GM23338 (cell line): ENCODE measurements at regions not wholly inside any gene's neighbourhood (a gene's known extent, or its start where the extent isn't known, plus 50 kb on each side); places are given as distances from the start of the nearest gene placed in this dataset.

Source experiments
- ATAC-seq: fragments of 200-7000 bp; cut with Tn5 transposase; 3 replicates; pipeline ENCODE4 v1.9.1; 2020
- DNase-seq: peaks from one replicate; pipeline ENCODE4 v3.0.0-alpha.2; 2015; ENCODE audit warnings: low spot score
- H2AFZ ChIP-seq: fragments of 200-600 bp; sonication (generic); 2 replicates; pipeline ENCODE4 v1.8.0; 2016; ENCODE audit warnings: antibody characterized with exemption, mild to moderate bottlenecking, moderate library complexity
- H3F3A ChIP-seq: fragments of 200-600 bp; sonication (generic); replicated peaks from 2 replicates; pipeline ENCODE4 v1.8.0; 2017; ENCODE audit warnings: antibody characterized with exemption, mixed run types, low read depth
- H3K27ac ChIP-seq: fragments of 200-600 bp; sonication (generic); 2 replicates; pipeline ENCODE4 v1.6.1; 2016; ENCODE audit warnings: low read depth
- H3K27me3 ChIP-seq: fragments of 200-600 bp; sonication (generic); 2 replicates; pipeline ENCODE4 v1.8.0; 2016; ENCODE audit warnings: mild to moderate bottlenecking, mixed run types, moderate library complexity; ENCODE audit not compliant: insufficient read depth
- H3K36me3 ChIP-seq: fragments of 200-600 bp; sonication (generic); 2 replicates; pipeline ENCODE4 v1.8.0; 2016; ENCODE audit warnings: mild to moderate bottlenecking; ENCODE audit not compliant: insufficient read depth
- H3K4me1 ChIP-seq: fragments of 200-600 bp; sonication (generic); 2 replicates; pipeline ENCODE4 v1.8.0; 2016; ENCODE audit warnings: mild to moderate bottlenecking, moderate library complexity; ENCODE audit not compliant: insufficient read depth
- H3K4me2 ChIP-seq: fragments of 200-600 bp; sonication (generic); 2 replicates; pipeline ENCODE4 v1.7.1; 2017; ENCODE audit warnings: mixed run types
- H3K4me3 ChIP-seq: fragments of 200-600 bp; sonication (generic); 2 replicates; pipeline ENCODE4 v1.6.1; 2016; ENCODE audit warnings: mixed run types
- H3K79me2 ChIP-seq: fragments of 200-600 bp; sonication (generic); replicated peaks from 2 replicates; pipeline ENCODE4 v1.8.0; 2017; ENCODE audit warnings: mild to moderate bottlenecking; ENCODE audit not compliant: insufficient read depth
- H3K9me2 ChIP-seq: fragments of 200-600 bp; sonication (generic); 2 replicates; pipeline ENCODE4 v1.8.0; 2017; ENCODE audit not compliant: insufficient read depth
- H4K20me1 ChIP-seq: fragments of 200-600 bp; sonication (generic); replicated peaks from 2 replicates; pipeline ENCODE4 v1.8.0; 2017; ENCODE audit warnings: mild to moderate bottlenecking; ENCODE audit not compliant: insufficient read depth
- H3K27ac Mint-ChIP-seq: 2 replicates; pipeline ENCODE4 v1.8.0; 2020; ENCODE audit warnings: inconsistent platforms, mild to moderate bottlenecking, moderate library complexity, mixed read lengths
- H3K27me3 Mint-ChIP-seq: 3 replicates; pipeline ENCODE4 v1.8.0; 2022; ENCODE audit warnings: low read depth, mild to moderate bottlenecking, moderate library complexity, mixed read lengths, inconsistent platforms; ENCODE audit not compliant: insufficient read depth, poor library complexity
- H3K36me3 Mint-ChIP-seq: 3 replicates; pipeline ENCODE4 v1.8.0; 2021; ENCODE audit warnings: low read depth, mild to moderate bottlenecking, inconsistent platforms, moderate library complexity, mixed read lengths
- H3K4me1 Mint-ChIP-seq: 3 replicates; pipeline ENCODE4 v1.8.0; 2020; ENCODE audit warnings: mild to moderate bottlenecking, inconsistent platforms, mixed read lengths
- H3K4me3 Mint-ChIP-seq: 3 replicates; pipeline ENCODE4 v1.8.0; 2021; ENCODE audit warnings: moderate library complexity, mild to moderate bottlenecking, inconsistent platforms, mixed read lengths
- H3K9me3 Mint-ChIP-seq: 3 replicates; pipeline ENCODE4 v1.8.0; 2020; ENCODE audit warnings: moderate library complexity, mild to moderate bottlenecking, inconsistent platforms, mixed read lengths
- CREB1 ChIP-seq: fragments of 250-450 bp; sonication (Bioruptor Pico); IDR thresholded peaks from 2 replicates; pipeline ENCODE4 v1.5.0; 2020; ENCODE audit warnings: low read depth, mild to moderate bottlenecking, moderate library complexity
- CTCF ChIP-seq, 2 experiments: fragments of 200-600 bp in 1 of 2; sonication (generic) in 1 of 2; conservative IDR thresholded peaks; 2 replicates each; pipeline versions ENCODE4 v1.5.1 to v1.6.1; 2016 to 2017; ENCODE audit warnings: antibody characterized with exemption in 2 of 2, low read depth in 2 of 2, mild to moderate bottlenecking in 2 of 2, moderate library complexity in 1 of 2
- ETS1 ChIP-seq: IDR thresholded peaks from 2 replicates; pipeline ENCODE4 v1.6.1; 2016; ENCODE audit warnings: antibody characterized with exemption
- EZH2 ChIP-seq: fragments of 200-600 bp; sonication (generic); IDR thresholded peaks from one replicate; pipeline ENCODE4 v1.8.0; 2017; ENCODE audit warnings: antibody characterized with exemption, mild to moderate bottlenecking, low read depth; ENCODE audit not compliant: unreplicated experiment
- EZH2phosphoT487 ChIP-seq: fragments of 200-600 bp; sonication (generic); IDR thresholded peaks from one replicate; pipeline ENCODE4 v1.8.1; 2018; ENCODE audit warnings: antibody characterized with exemption; ENCODE audit not compliant: unreplicated experiment
- JUNB ChIP-seq: IDR thresholded peaks from one replicate; pipeline ENCODE4 v1.6.1; 2016; ENCODE audit warnings: antibody characterized with exemption; ENCODE audit not compliant: unreplicated experiment
- NANOG ChIP-seq: IDR thresholded peaks from 2 replicates; pipeline ENCODE4 v1.6.1; 2016; ENCODE audit warnings: antibody characterized with exemption, borderline replicate concordance
- POLR2AphosphoS5 ChIP-seq: IDR thresholded peaks from 2 replicates; pipeline ENCODE4 v1.6.1; 2016; ENCODE audit warnings: antibody characterized with exemption, low read depth
- REST ChIP-seq: IDR thresholded peaks from one replicate; pipeline ENCODE4 v1.6.1; 2018; ENCODE audit warnings: antibody characterized with exemption; ENCODE audit not compliant: unreplicated experiment
- STAT1 ChIP-seq: IDR thresholded peaks from one replicate; pipeline ENCODE4 v1.6.1; 2016; ENCODE audit warnings: antibody characterized with exemption; ENCODE audit not compliant: unreplicated experiment
- ZNF114 ChIP-seq: fragments of 250-450 bp; sonication (Bioruptor Pico); IDR thresholded peaks from 2 replicates; pipeline ENCODE4 v1.5.0; 2020; ENCODE audit warnings: mild to moderate bottlenecking, moderate library complexity
- ZNF331 ChIP-seq: fragments of 250-450 bp; sonication (Bioruptor Pico); IDR thresholded peaks from 2 replicates; pipeline ENCODE4 v1.5.0; 2020; ENCODE audit warnings: low read depth, mild to moderate bottlenecking, moderate library complexity
- ZNF462 ChIP-seq: fragments of 250-450 bp; sonication (Bioruptor Pico); IDR thresholded peaks from 2 replicates; pipeline ENCODE4 v1.5.0; 2020; ENCODE audit warnings: mild to moderate bottlenecking, moderate library complexity

GRCh38 chr3:178465260-178466180, 70.7 kb upstream of the KCNMB2 start:
- ATAC-seq = no peak
- no peak overlapping the region for H3K27ac Mint-ChIP-seq

More at GRCh38 chr3:178465260-178466180, 70.7 kb upstream of the KCNMB2 start:
- H3K9me2 ChIP-seq = 0 out of 2 replicates have a peak, but pooled peaks cover 10% of the 10 kb centered on the region
- H3K36me3 ChIP-seq = no peaks in the 10 kb centered on the region
- Mint-ChIP-seq H3K36me3 (no peaks in the 10 kb centered on the region), H3K27me3 (no peaks in the 10 kb centered on the region), H3K9me3 (peaks cover 6% of the 10 kb centered on the region; the same call in 1 of the 3 replicates), H3K4me3 (no peak overlapping the region), H3K4me1 (no peaks in the 10 kb centered on the region)
- H4K20me1 ChIP-seq = no peaks in the 10 kb centered on the region
- H3K4me1 ChIP-seq = no peaks in the 10 kb centered on the region
- H3K27ac ChIP-seq = no peak overlapping the region
- no peak for TF ChIP-seq CTCF (conservative IDR thresholded peaks at IDR 0.05; ENCODE audit: low read depth in 2 of 2)
- TF ChIP-seq CREB1 (CRISPR knock-in tag) = no peak
- TF ChIP-seq REST = no peak
- no peak for TF ChIP-seq ZNF462 (CRISPR knock-in tag)
- no peak for TF ChIP-seq ZNF331 (CRISPR knock-in tag)
- TF ChIP-seq JUNB = no peak
- TF ChIP-seq POLR2AphosphoS5 = no peak
- no peak for TF ChIP-seq EZH2phosphoT487
- no peak for TF ChIP-seq EZH2
- TF ChIP-seq NANOG = no peak
- TF ChIP-seq ZNF114 (CRISPR knock-in tag) = no peak
- no peak for TF ChIP-seq STAT1
- no peak for TF ChIP-seq ETS1
- H3K4me3 ChIP-seq = no peak overlapping the region
- no peak overlapping the region for H2AFZ ChIP-seq
- H3K4me2 ChIP-seq = no peak overlapping the region
- no peaks in the 10 kb centered on the region for H3K79me2 ChIP-seq
- no peaks in the 10 kb centered on the region for H3K27me3 ChIP-seq
- no peak for DNase-seq
- H3F3A ChIP-seq = no peaks in the 10 kb centered on the region
